ENCODE measurements at regions not wholly inside any gene's neighbourhood (a gene's known extent, or its start where the extent isn't known, plus 50 kb on each side); places are given as distances from the start of the nearest gene placed in this dataset.

GRCh38 chr7:120205101-120205500 is 67.9 kb upstream of the KCND2 start:
- DNase-seq (ENCODE audit: low read depth), result no peak
- no peak overlapping the region for H3K4me3 ChIP-seq (ENCODE audit: low read depth, low read length)
- TF ChIP-seq CTCF (IDR thresholded peaks at IDR 0.05; ENCODE audit: low read depth, low read length, missing control alignments), result no peak

GRCh38 chr7:120207037-120207436 is 65.9 kb upstream of the KCND2 start:
- no peak for TF ChIP-seq CTCF (IDR thresholded peaks at IDR 0.05; ENCODE audit: low read depth, low read length, missing control alignments)
- DNase-seq (ENCODE audit: low read depth), result no peak
- H3K4me3 ChIP-seq (ENCODE audit: low read depth, low read length), result no peak overlapping the region

- no peak for DNase-seq (ENCODE audit: low read depth)
- TF ChIP-seq CTCF (IDR thresholded peaks at IDR 0.05; ENCODE audit: low read depth, low read length, missing control alignments), result no peak
- H3K4me3 ChIP-seq (ENCODE audit: low read depth, low read length), result no peak overlapping the region
Measured at GRCh38 chr7:120215654-120216053, 57.3 kb upstream of the KCND2 start.

GRCh38 chr7:120216947-120217346 is 56.0 kb upstream of the KCND2 start:
- no peak for TF ChIP-seq CTCF (IDR thresholded peaks at IDR 0.05; ENCODE audit: low read depth, low read length, missing control alignments)
- no peak overlapping the region for H3K4me3 ChIP-seq (ENCODE audit: low read depth, low read length)
- DNase-seq (ENCODE audit: low read depth), result no peak

- no peak for TF ChIP-seq CTCF (IDR thresholded peaks at IDR 0.05; ENCODE audit: low read depth, low read length, missing control alignments)
- H3K4me3 ChIP-seq (ENCODE audit: low read depth, low read length), result no peak overlapping the region
- DNase-seq (ENCODE audit: low read depth), result no peak
Measured at GRCh38 chr7:120218712-120219111, 54.3 kb upstream of the KCND2 start.

- no peak for DNase-seq (ENCODE audit: low read depth)
- TF ChIP-seq CTCF (IDR thresholded peaks at IDR 0.05; ENCODE audit: low read depth, low read length, missing control alignments), result no peak
Measured at GRCh38 chr7:120221666-120222065, 51.3 kb upstream of the KCND2 start.

More at GRCh38 chr7:120221666-120222065, 51.3 kb upstream of the KCND2 start:
- no peak overlapping the region for H3K4me3 ChIP-seq (ENCODE audit: low read depth, low read length)

Data from GM12864 (cell line).